MG63 (cell line): ENCODE measurements at regions not wholly inside any gene's neighbourhood (a gene's known extent, or its start where the extent isn't known, plus 50 kb on each side); places are given as distances from the start of the nearest gene placed in this dataset.
"Not testable (repeated sequence)": the region's sequence is repeated elsewhere in the genome, so short reads cannot be mapped to it uniquely, and the experiment has no call there.

ENCODE experiments used
- DNase-seq: peaks from one replicate; pipeline ENCODE4 v3.0.0-alpha.2; 2020
- H3K27me3 ChIP-seq: fragments of 250-450 bp; sonication (Bioruptor Pico); 2 replicates; pipeline ENCODE4 v1.5.1; 2020; ENCODE audit warnings: mild to moderate bottlenecking, moderate library complexity
- H3K36me3 ChIP-seq: fragments of 250-450 bp; sonication (Bioruptor Pico); 2 replicates; pipeline ENCODE4 v1.5.1; 2020; ENCODE audit warnings: mild to moderate bottlenecking, moderate library complexity
- H3K4me3 ChIP-seq: fragments of 250-450 bp; sonication (Bioruptor Pico); 2 replicates; pipeline ENCODE4 v1.5.1; 2020; ENCODE audit warnings: mild to moderate bottlenecking, moderate library complexity
- H3K9me3 ChIP-seq: fragments of 250-450 bp; sonication (Bioruptor Pico); 2 replicates; pipeline ENCODE4 v1.5.1; 2020; ENCODE audit warnings: mild to moderate bottlenecking, moderate library complexity

GRCh38 chr13:39910041-39910440, 254.6 kb downstream of the COG6 start:
- Histone ChIP-seq H3K27me3 (peaks cover 2% of the 10 kb centered on the region; the same call in 1 of the 2 replicates), H3K4me3 (no peak overlapping the region), H3K36me3 (no peaks in the 10 kb centered on the region), H3K9me3 (no peaks in the 10 kb centered on the region)
- no peak for DNase-seq

DNA sequence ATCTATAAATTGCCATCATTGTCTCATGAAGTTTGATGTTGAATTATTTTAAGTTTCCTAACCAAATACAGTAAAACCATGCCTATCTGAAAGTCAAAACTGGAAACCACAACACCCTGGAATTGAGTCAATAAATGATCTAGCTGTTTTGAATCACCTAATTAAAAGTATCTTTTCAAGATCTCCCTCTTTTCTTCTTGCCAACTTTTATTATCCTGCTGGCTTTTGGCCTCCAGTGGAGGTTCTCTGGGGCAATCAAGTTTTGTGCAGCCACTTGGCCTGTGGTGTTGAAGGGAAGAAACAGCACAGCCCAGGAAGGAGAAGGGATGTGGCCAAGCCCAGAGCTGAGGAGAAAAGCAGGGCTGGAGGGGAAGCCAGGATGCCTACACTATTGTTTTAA, 255.4 kb downstream of the COG6 start:
- H3K27me3 ChIP-seq = peaks cover 2% of the 10 kb centered on the region; the same call in 1 of the 2 replicates
- H3K4me3 ChIP-seq = no peak overlapping the region
- no peaks in the 10 kb centered on the region for H3K36me3 ChIP-seq
- peak; percentile 62 for DNase-seq
- no peaks in the 10 kb centered on the region for H3K9me3 ChIP-seq

- Histone ChIP-seq H3K36me3 (no peaks in the 10 kb centered on the region), H3K9me3 (no peaks in the 10 kb centered on the region), H3K27me3 (peaks cover 2% of the 10 kb centered on the region), H3K4me3 (no peak overlapping the region)
- no peak for DNase-seq
These were observed 257.9 kb downstream of the COG6 start for GRCh38 chr13:39913339-39913738.

DNA sequence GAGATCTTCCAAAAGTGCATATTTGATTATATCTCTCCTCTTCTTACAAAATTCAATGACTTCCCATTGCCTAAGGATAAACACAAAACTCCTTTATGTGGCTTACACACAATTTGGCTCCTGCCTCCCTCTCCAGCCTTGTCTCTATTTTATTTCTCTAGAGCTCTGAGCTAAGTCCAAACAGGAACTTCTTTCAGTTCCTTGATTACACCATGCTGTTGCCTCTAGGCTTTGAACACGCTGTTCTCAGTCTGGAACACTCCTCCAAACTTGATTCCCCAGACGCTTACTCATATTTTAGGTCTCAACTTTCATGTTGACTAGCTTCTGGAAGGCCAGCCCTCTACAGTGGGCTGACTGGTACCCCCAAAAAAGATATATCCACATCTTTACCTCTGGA, 258.5 kb downstream of the COG6 start:
- no peak for DNase-seq
- Histone ChIP-seq H3K27me3 (peaks cover 2% of the 10 kb centered on the region), H3K4me3 (no peak overlapping the region), H3K9me3 (no peaks in the 10 kb centered on the region), H3K36me3 (no peaks in the 10 kb centered on the region)

DNA sequence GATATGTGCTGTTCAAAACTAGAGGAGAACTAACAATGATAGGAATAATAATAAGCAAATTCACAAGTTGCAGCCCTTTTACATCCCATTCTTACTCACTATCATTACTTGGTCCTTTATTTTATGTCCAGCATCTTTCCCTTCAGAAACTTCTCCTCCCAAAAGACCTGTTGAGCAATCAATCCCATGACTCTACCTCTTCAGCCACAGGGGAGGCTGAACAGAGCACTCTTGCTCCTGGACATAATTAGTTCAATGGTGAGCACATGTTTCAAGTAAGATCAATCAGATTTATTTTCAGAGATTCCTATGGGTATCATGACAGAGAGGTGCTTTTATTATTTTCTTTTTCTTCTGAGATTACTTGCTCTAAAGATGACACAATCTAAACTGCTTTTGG, 260.0 kb downstream of the COG6 start:
- DNase-seq = no peak
- Histone ChIP-seq H3K27me3 (no peaks in the 10 kb centered on the region; the same call in none of the 2 replicates), H3K9me3 (no peaks in the 10 kb centered on the region), H3K36me3 (no peaks in the 10 kb centered on the region), H3K4me3 (no peak overlapping the region)

GRCh38 chr13:39916330-39916729, 260.9 kb downstream of the COG6 start:
- Histone ChIP-seq H3K9me3 (no peaks in the 10 kb centered on the region), H3K27me3 (no peaks in the 10 kb centered on the region; the same call in 1 of the 2 replicates), H3K36me3 (no peaks in the 10 kb centered on the region), H3K4me3 (no peak overlapping the region)
- DNase-seq = no peak

DNA sequence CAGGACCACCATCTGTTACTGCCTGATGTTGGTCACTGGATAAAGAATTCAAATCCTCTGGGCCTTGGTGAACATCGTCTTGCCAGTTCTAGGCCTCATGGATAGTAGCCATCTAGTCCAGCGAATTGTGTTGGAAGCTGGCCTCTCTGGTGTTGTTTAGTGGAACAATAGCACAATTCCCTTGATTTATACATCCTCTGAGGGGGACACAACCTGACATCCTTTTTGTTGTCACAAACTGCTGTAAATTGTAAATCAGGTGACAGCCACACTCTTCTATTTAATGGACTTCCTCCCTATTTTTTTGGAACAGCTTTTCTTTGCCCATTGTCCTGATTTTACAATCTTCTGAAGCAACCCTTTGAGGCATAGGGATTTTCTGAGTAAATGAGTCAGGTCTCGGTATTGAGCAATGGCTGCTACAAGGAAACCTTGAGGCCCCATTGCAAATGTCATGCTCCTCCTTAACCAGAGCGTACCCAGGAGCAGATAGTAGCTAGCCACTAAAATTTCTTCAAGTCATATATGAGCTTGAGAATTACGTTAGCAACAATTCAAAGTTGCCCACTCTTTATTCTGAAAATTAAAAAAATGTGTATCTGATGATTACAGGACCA, 263.3 kb downstream of the COG6 start:
- H3K4me3 ChIP-seq = no peak overlapping the region
- H3K36me3 ChIP-seq = no peaks in the 10 kb centered on the region
- H3K27me3 ChIP-seq = peaks cover 3% of the 10 kb centered on the region; the same call in 1 of the 2 replicates
- DNase-seq = no peak
- H3K9me3 ChIP-seq = no peaks in the 10 kb centered on the region; the same call in 1 of the 2 replicates

GRCh38 chr13:39920613-39921012, 265.2 kb downstream of the COG6 start:
- Histone ChIP-seq H3K36me3 (no peaks in the 10 kb centered on the region), H3K27me3 (peaks cover 8% of the 10 kb centered on the region; the same call in 1 of the 2 replicates), H3K4me3 (no peak overlapping the region), H3K9me3 (peaks cover 6% of the 10 kb centered on the region)
- DNase-seq = no peak

DNA sequence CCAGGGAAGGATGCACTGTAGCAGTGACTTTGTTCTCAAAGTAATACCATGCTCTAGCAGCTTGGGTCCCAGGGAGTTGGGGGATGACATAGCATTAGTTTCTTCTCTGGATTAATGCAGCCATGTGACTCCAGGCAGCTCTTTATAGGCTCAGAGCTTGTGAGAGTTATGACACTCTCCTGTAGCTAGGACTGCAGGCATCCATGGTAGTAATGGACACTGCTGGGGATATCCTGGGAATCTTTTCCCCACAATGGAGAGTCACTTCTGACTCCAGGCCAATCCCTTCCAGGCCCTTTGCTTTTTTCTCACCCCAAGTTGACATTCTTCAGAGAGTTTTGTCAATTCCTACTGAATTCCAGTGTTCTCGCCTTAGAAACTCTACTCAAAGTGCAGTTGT, 270.9 kb downstream of the COG6 start:
- Histone ChIP-seq H3K27me3 (peaks cover 8% of the 10 kb centered on the region; the same call in 1 of the 2 replicates), H3K9me3 (peaks cover 6% of the 10 kb centered on the region), H3K36me3 (no peaks in the 10 kb centered on the region), H3K4me3 (no peak overlapping the region)
- no peak for DNase-seq

DNA sequence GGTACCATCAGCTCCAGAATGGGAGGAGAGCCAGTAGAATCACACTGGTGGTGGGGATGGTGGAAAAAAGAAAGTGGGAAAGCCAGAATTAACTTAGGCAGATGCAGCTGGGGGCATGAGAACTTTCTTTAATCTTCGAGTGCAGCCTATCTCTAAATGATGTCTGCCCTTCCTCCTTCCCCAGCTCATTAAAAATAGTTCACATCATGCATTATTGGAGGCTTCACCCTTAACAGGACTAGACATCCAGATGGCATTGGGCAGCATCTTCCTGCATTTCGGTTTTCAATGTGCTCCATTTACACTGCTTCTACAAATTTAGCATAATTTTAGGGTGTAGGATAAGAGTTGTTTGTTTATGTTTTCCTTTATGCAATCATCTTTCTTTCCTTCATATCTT, 272.8 kb downstream of the COG6 start:
- Histone ChIP-seq H3K36me3 (no peaks in the 10 kb centered on the region), H3K27me3 (peaks cover 7% of the 10 kb centered on the region; the same call in 1 of the 2 replicates), H3K4me3 (no peak overlapping the region), H3K9me3 (peaks cover 6% of the 10 kb centered on the region)
- no peak for DNase-seq

DNA sequence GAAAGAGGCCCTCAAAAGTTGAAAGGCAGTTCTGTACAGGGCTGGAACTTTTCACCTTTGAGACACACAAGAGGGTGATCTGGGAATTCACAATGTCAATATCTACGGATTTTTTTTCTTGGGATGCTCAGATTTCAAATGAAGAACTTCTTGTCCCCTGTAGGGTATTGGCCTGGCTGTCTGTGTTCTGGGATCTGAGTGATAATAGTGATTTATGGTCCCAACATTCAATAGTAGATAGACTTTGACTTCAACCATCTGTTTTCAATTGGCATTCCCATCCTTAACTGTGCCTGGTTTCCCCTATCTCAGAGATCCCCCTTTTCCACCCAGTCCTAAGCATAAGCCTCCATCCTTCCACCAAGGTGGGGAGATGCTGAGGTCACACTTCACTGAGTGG, 274.1 kb downstream of the COG6 start:
- no peak for DNase-seq
- peaks cover 6% of the 10 kb centered on the region; the same call in 1 of the 2 replicates for H3K9me3 ChIP-seq
- H3K4me3 ChIP-seq = no peak overlapping the region
- 0 out of 2 replicates have a peak, but pooled peaks cover 5% of the 10 kb centered on the region for H3K27me3 ChIP-seq
- H3K36me3 ChIP-seq = no peaks in the 10 kb centered on the region

DNA sequence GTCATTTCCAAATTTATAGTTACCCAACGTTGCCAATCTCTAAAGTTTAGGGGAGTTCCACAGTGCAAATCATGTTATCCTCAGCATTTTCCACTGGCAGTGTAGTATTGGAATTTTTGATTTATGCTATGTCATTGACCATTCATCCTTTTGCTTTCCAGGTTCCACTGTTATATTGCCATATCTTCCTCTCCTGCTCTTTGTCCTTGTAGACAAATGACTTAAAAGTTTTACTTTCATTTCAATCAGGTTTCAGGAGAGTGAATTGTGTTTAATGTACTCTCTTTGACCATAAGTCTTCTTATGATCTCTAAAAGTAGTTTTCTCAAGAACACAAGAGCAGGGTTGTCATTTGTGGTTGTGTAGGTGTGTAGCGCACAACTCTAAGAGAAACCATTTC, 274.6 kb downstream of the COG6 start:
- Histone ChIP-seq H3K36me3 (no peaks in the 10 kb centered on the region), H3K4me3 (no peak overlapping the region)

GRCh38 chr13:39930544-39931444, 275.3 kb downstream of the COG6 start:
- H3K9me3 ChIP-seq = no peaks in the 10 kb centered on the region
- no peak for DNase-seq
- H3K4me3 ChIP-seq = no peak overlapping the region
- no peaks in the 10 kb centered on the region for H3K27me3 ChIP-seq
- no peaks in the 10 kb centered on the region for H3K36me3 ChIP-seq

More for the DNA sequence above, 274.6 kb downstream of the COG6 start:
- Histone ChIP-seq H3K9me3 (peaks cover 3% of the 10 kb centered on the region; the same call in 1 of the 2 replicates), H3K27me3 (0 out of 2 replicates have a peak, but pooled peaks cover 3% of the 10 kb centered on the region)
- no peak for DNase-seq

DNA sequence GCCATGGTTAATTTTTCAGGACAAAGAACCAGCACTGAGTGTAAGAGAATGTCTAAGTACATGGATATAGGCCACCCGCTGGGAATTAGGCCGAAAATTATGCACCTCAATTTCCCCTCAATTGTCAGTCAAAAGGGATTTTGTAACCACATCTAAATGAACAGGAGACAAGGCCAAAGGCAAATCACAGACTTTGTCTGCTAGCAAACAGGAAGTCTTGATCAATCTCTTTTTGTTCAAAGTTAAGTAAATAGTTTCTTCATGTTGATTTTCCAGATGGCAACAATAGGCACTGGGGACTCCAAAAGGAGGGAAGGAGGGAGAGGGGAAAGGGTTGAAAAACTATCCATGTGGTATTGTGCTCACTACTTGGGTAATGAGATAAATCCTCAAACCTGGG, 276.0 kb downstream of the COG6 start:
- H3K36me3 ChIP-seq = no peaks in the 10 kb centered on the region
- DNase-seq = no peak
- no peaks in the 10 kb centered on the region for H3K27me3 ChIP-seq
- H3K4me3 ChIP-seq = no peak overlapping the region
- H3K9me3 ChIP-seq = no peaks in the 10 kb centered on the region

DNA sequence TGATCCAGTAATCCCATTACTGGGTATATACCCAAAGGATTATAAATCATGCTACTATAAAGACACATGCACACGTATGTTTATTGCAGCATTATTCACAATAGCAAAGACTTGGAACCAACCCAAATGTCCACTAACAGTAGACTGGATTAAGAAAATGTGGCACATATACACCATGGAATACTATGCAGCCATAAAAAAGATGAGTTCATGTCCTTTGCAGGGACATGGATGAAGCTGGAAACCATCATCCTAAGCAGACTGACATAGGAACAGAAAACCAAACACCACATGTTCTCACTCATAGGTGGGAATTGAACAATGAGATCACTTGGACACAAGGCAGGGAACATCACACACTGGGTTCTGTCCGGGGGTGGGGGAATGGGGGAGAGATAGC, 277.1 kb downstream of the COG6 start:
- not testable (repeated sequence) for DNase-seq, H3K9me3 ChIP-seq, H3K36me3 ChIP-seq, H3K4me3 ChIP-seq, H3K27me3 ChIP-seq

DNA sequence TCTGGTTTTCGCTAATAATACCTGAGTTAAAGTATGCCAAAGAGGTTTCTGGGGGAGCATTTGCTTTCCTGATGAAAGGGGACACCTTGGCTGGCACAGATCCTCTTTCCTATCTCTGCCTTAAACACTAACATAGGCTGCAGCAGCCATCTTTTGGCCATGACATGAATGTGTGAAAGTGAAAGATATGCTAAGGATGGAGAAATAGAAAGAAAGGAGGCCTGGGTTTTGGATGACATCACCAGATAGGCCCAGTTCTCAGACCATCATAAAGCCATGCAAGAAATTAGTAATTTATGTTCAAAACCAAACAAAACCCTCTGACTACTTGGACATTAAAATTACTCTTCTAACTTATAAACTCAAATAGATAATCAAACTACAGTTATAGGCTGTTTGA, 279.7 kb downstream of the COG6 start:
- no peak overlapping the region for H3K4me3 ChIP-seq
- no peaks in the 10 kb centered on the region for H3K9me3 ChIP-seq
- H3K36me3 ChIP-seq = no peaks in the 10 kb centered on the region
- no peak for DNase-seq
- no peaks in the 10 kb centered on the region for H3K27me3 ChIP-seq

DNA sequence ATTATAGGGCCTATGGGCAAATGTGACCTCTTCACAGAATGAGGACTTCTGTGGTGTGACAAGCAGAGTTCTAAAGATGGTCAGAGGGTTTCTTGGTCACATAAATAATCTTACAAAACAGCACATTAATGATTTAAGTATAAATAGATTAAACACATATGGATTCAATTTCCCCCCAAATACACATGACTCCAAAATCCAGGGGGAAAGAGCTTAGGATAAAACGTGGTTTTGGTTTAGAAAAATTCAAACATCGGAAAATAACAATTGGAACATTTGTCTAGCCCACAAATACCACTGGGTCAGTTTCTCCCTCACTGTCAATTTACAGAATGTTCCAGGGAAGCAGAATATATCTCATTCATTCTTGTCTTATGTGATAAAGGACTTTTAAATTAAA, 283.1 kb downstream of the COG6 start:
- DNase-seq = no peak
- no peaks in the 10 kb centered on the region for H3K36me3 ChIP-seq
- H3K4me3 ChIP-seq = no peak overlapping the region

More for the DNA sequence above, 283.1 kb downstream of the COG6 start:
- Histone ChIP-seq H3K9me3 (no peaks in the 10 kb centered on the region), H3K27me3 (no peaks in the 10 kb centered on the region)
